ENCODE measurements at regions not wholly inside any gene's neighbourhood (a gene's known extent, or its start where the extent isn't known, plus 50 kb on each side); places are given as distances from the start of the nearest gene placed in this dataset.

DNA sequence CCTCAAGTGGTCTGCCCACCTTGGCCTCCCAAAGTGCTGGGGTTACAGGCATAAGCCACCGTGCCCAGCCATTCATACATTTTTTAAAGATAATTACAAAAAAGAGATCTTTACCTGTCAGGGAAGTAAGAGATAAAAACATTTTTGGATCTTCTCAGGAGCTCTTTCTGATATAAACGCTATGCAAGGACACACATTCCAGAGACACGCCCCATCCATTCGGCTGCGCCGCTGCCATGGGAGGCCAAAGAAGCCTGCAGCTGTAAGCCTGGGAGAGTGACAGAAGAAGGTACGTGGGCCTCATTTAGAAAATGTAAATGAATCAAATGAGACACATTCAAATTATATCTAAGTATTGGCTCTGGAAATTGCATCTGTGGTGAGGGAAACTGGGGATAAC is 85.3 kb downstream of the LYZL1 start:
- ChIA-PET POLR2A (no interaction called here), CTCF (interaction anchor here (1.4 kb wide), 1 partner anchor 75 kb away, joined by 3 read pairs; no protein-coding TSS in a partner anchor)
- H3K27me3 Mint-ChIP-seq (ENCODE audit: low read depth): no peaks in the 10 kb centered on the region
- H3K4me1 Mint-ChIP-seq: peaks cover 5% of the 10 kb centered on the region; the same call in 1 of the 2 replicates
- TF ChIP-seq RORB (CRISPR knock-in tag; IDR thresholded peaks at IDR 0.05) (no peak), ATF2 (CRISPR knock-in tag; IDR thresholded peaks at IDR 0.05; ENCODE audit: borderline replicate concordance, low read depth) (no peak), HMGXB4 (CRISPR knock-in tag; IDR thresholded peaks at IDR 0.05) (no peak), CREM (CRISPR knock-in tag; IDR thresholded peaks at IDR 0.05) (no peak), USF2 (CRISPR knock-in tag; IDR thresholded peaks at IDR 0.05) (no peak), EMX1 (CRISPR knock-in tag; IDR thresholded peaks at IDR 0.05) (no peak), NR2C2 (CRISPR knock-in tag; IDR thresholded peaks at IDR 0.05) (no peak), TEAD1 (CRISPR knock-in tag; IDR thresholded peaks at IDR 0.05) (no peak), GRHL2 (CRISPR knock-in tag; IDR thresholded peaks at IDR 0.05; ENCODE audit: insufficient replicate concordance, severe bottlenecking) (no peak), ZBTB21 (CRISPR knock-in tag; IDR thresholded peaks at IDR 0.05; ENCODE audit: borderline replicate concordance) (no peak), PRDM15 (CRISPR knock-in tag; IDR thresholded peaks at IDR 0.05) (no peak), FOXJ3 (CRISPR knock-in tag; IDR thresholded peaks at IDR 0.05; ENCODE audit: borderline replicate concordance) (no peak), E2F5 (CRISPR knock-in tag; IDR thresholded peaks at IDR 0.05) (no peak), IRF2 (CRISPR knock-in tag; IDR thresholded peaks at IDR 0.05; ENCODE audit: borderline replicate concordance, low read depth) (no peak)
- TF ChIP-seq, protein P1, sequence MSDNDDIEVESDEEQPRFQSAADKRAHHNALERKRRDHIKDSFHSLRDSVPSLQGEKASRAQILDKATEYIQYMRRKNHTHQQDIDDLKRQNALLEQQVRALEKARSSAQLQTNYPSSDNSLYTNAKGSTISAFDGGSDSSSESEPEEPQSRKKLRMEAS (CRISPR knock-in tag; IDR thresholded peaks at IDR 0.05): no peak
- TF ChIP-seq, protein P2, sequence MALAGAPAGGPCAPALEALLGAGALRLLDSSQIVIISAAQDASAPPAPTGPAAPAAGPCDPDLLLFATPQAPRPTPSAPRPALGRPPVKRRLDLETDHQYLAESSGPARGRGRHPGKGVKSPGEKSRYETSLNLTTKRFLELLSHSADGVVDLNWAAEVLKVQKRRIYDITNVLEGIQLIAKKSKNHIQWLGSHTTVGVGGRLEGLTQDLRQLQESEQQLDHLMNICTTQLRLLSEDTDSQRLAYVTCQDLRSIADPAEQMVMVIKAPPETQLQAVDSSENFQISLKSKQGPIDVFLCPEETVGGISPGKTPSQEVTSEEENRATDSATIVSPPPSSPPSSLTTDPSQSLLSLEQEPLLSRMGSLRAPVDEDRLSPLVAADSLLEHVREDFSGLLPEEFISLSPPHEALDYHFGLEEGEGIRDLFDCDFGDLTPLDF (CRISPR knock-in tag; IDR thresholded peaks at IDR 0.05): no peak
- no peaks in the 10 kb centered on the region for H3K36me3 Mint-ChIP-seq
- DNase-seq (ENCODE audit: low spot score) (no peak), ATAC-seq (no peak)
- H3K27ac Mint-ChIP-seq: no peak overlapping the region
- no peak overlapping the region for H3K4me3 Mint-ChIP-seq
- H3K9me3 Mint-ChIP-seq: 0 out of 2 replicates have a peak, but pooled peaks cover 4% of the 10 kb centered on the region

All from WTC11 (cell line).